ENCODE measurements at regions not wholly inside any gene's neighbourhood (a gene's known extent, or its start where the extent isn't known, plus 50 kb on each side); places are given as distances from the start of the nearest gene placed in this dataset.

DNA sequence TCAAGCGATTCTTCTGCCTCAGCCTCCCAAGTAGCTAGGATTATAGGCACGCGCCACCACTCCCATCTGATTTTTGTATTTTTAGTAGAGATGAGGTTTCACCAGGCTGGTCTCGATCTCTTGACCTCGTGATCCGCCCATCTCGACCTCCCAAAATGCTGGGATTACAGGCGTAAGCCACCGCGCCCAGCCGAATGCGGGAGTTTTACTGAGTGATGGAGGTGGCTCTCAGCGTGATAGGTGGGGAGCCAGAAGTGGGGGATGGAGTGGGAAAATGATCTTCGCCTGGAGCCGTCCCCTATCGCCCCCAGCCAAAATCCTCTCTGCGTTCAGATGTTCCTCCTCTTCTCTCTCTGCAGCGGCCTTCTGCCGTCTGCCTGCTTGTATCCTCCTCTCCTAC, 348.4 kb upstream of the NPSR1 start:
- no peak for DNase-seq
- Histone ChIP-seq H3K4me1 (ENCODE audit: control insufficient read depth in 1 of 2, extremely low read depth in 1 of 2, insufficient read depth in 2 of 2, low read length in 2 of 2) (no peaks in the 10 kb centered on the region), H3K27ac (ENCODE audit: low read length) (no peak overlapping the region), H3K36me3 (ENCODE audit: control insufficient read depth in 2 of 2, extremely low read depth in 1 of 2, insufficient read depth in 1 of 2, low read length in 1 of 2) (no peaks in the 10 kb centered on the region), H3K27me3 (replicated peaks in 1 of 2; ENCODE audit: control insufficient read depth in 2 of 2, extremely low read depth in 1 of 2, insufficient read depth in 2 of 2, low read length in 1 of 2) (peaks cover 0 to 4% of the 10 kb centered on the region in 2 experiments), H3K4me3 (ENCODE audit: control insufficient read depth in 1 of 2, extremely low read depth in 1 of 2, low read length in 1 of 2) (no peak overlapping the region), H3K9me3 (no peaks in the 10 kb centered on the region)
- ATAC-seq (replicated peaks in 1 of 4) = no peak
- WGBS (ENCODE audit: insufficient coverage) = 99% methylated on average over 12 of the region's 19 CpGs
- H3K36me3 Mint-ChIP-seq = no peaks in the 10 kb centered on the region
- CTCF ChIA-PET = interaction anchor here in 1 of 2 donors (0.7 kb wide), 1 partner anchor 247 kb away, joined by 4 read pairs; no protein-coding TSS in a partner anchor
- H3K27me3 Mint-ChIP-seq = no peaks in the 10 kb centered on the region
- H3K4me3 Mint-ChIP-seq = no peak overlapping the region
- peaks cover 5 to 9% (median 8%) of the 10 kb centered on the region in 3 donors for H3K9me3 Mint-ChIP-seq
- H3K27ac Mint-ChIP-seq = no peak overlapping the region
- H3K4me1 Mint-ChIP-seq = no peaks in the 10 kb centered on the region
- POLR2A ChIA-PET = no interaction called here

GRCh38 chr7:34311591-34311990, 346.4 kb upstream of the NPSR1 start:
- Histone ChIP-seq H3K9me3 (no peaks in the 10 kb centered on the region), H3K36me3 (ENCODE audit: control insufficient read depth in 2 of 2, extremely low read depth in 1 of 2, insufficient read depth in 1 of 2, low read length in 1 of 2) (no peaks in the 10 kb centered on the region), H3K27ac (ENCODE audit: low read length) (no peak overlapping the region), H3K27me3 (replicated peaks in 1 of 2; ENCODE audit: control insufficient read depth in 2 of 2, extremely low read depth in 1 of 2, insufficient read depth in 2 of 2, low read length in 1 of 2) (peaks cover 0 to 4% of the 10 kb centered on the region in 2 experiments), H3K4me3 (ENCODE audit: control insufficient read depth in 1 of 2, extremely low read depth in 1 of 2, low read length in 1 of 2) (no peak overlapping the region), H3K4me1 (ENCODE audit: control insufficient read depth in 1 of 2, extremely low read depth in 1 of 2, insufficient read depth in 2 of 2, low read length in 2 of 2) (no peaks in the 10 kb centered on the region)
- ChIA-PET POLR2A (no interaction called here), CTCF (no interaction called here)
- ATAC-seq (replicated peaks in 1 of 4) (no peak), DNase-seq (no peak)
- H3K9me3 Mint-ChIP-seq = peaks cover 8 to 9% (median 8%) of the 10 kb centered on the region in 3 donors
- H3K27ac Mint-ChIP-seq = no peak overlapping the region
- H3K27me3 Mint-ChIP-seq = no peaks in the 10 kb centered on the region
- WGBS (ENCODE audit: insufficient coverage) = no CpG with 5 or more reads among the region's 3 CpGs
- H3K36me3 Mint-ChIP-seq = no peaks in the 10 kb centered on the region
- no peaks in the 10 kb centered on the region for H3K4me1 Mint-ChIP-seq
- H3K4me3 Mint-ChIP-seq = no peak overlapping the region

- CTCF ChIA-PET = no interaction called here
Observed at GRCh38 chr7:34312624-34313023, 345.4 kb upstream of the NPSR1 start.

GRCh38 chr7:34313289-34313688, 344.7 kb upstream of the NPSR1 start:
- Histone ChIP-seq H3K36me3 (ENCODE audit: control insufficient read depth in 2 of 2, extremely low read depth in 1 of 2, insufficient read depth in 1 of 2, low read length in 1 of 2) (no peaks in the 10 kb centered on the region), H3K4me1 (ENCODE audit: control insufficient read depth in 1 of 2, extremely low read depth in 1 of 2, insufficient read depth in 2 of 2, low read length in 2 of 2) (no peaks in the 10 kb centered on the region), H3K9me3 (no peaks in the 10 kb centered on the region), H3K4me3 (ENCODE audit: control insufficient read depth in 1 of 2, extremely low read depth in 1 of 2, low read length in 1 of 2) (no peak overlapping the region), H3K27ac (ENCODE audit: low read length) (no peak overlapping the region), H3K27me3 (replicated peaks in 1 of 2; ENCODE audit: control insufficient read depth in 2 of 2, extremely low read depth in 1 of 2, insufficient read depth in 2 of 2, low read length in 1 of 2) (peaks cover 0 to 4% of the 10 kb centered on the region in 2 experiments)
- Mint-ChIP-seq H3K9me3 (peaks cover 8 to 9% (median 8%) of the 10 kb centered on the region in 3 donors), H3K4me1 (no peaks in the 10 kb centered on the region), H3K4me3 (no peak overlapping the region), H3K36me3 (no peaks in the 10 kb centered on the region), H3K27ac (no peak overlapping the region), H3K27me3 (no peaks in the 10 kb centered on the region)
- ATAC-seq (replicated peaks in 1 of 4) (no peak), DNase-seq (no peak)
- WGBS (ENCODE audit: insufficient coverage) = no CpG with 5 or more reads among the region's 2 CpGs
- ChIA-PET CTCF (no interaction called here), POLR2A (no interaction called here)

More at GRCh38 chr7:34312624-34313023, 345.4 kb upstream of the NPSR1 start:
- ATAC-seq (replicated peaks in 1 of 4) (no peak), DNase-seq (no peak)
- H3K36me3 ChIP-seq (ENCODE audit: control insufficient read depth in 2 of 2, extremely low read depth in 1 of 2, insufficient read depth in 1 of 2, low read length in 1 of 2) = no peaks in the 10 kb centered on the region
- no peaks in the 10 kb centered on the region for H3K9me3 ChIP-seq
- Mint-ChIP-seq H3K27me3 (no peaks in the 10 kb centered on the region), H3K36me3 (no peaks in the 10 kb centered on the region), H3K9me3 (peaks cover 8 to 9% (median 8%) of the 10 kb centered on the region in 3 donors), H3K27ac (no peak overlapping the region), H3K4me3 (no peak overlapping the region), H3K4me1 (no peaks in the 10 kb centered on the region)
- POLR2A ChIA-PET = no interaction called here
- no peak overlapping the region for H3K27ac ChIP-seq (ENCODE audit: low read length)
- H3K4me1 ChIP-seq (ENCODE audit: control insufficient read depth in 1 of 2, extremely low read depth in 1 of 2, insufficient read depth in 2 of 2, low read length in 2 of 2) = no peaks in the 10 kb centered on the region
- no CpG with 5 or more reads among the region's 3 CpGs for WGBS (ENCODE audit: insufficient coverage)
- H3K4me3 ChIP-seq (ENCODE audit: control insufficient read depth in 1 of 2, extremely low read depth in 1 of 2, low read length in 1 of 2) = no peak overlapping the region
- H3K27me3 ChIP-seq (replicated peaks in 1 of 2; ENCODE audit: control insufficient read depth in 2 of 2, extremely low read depth in 1 of 2, insufficient read depth in 2 of 2, low read length in 1 of 2) = peaks cover 0 to 4% of the 10 kb centered on the region in 2 experiments

DNA sequence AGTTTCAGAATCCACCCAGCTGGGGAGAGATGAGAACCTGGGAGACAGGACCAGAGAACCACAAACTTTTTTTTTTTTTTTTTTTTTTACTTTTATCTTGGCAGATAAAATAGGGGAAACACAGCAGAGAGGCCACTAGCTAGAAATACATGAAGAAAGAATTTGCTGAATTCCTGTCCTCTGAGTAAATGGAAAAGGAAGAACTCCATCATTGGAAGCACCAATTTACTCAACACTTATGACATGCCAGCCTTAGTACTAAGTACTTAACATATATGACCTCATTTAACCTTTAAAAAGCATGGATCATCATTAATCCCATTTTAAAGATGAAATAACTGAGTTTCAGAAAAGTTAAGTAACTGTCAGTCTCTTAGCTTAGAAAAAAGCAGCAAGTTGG, 343.0 kb upstream of the NPSR1 start:
- DNase-seq = no peak
- peaks cover 0 to under 1% of the 10 kb centered on the region in 2 experiments for H3K27me3 ChIP-seq (replicated peaks in 1 of 2; ENCODE audit: control insufficient read depth in 2 of 2, extremely low read depth in 1 of 2, insufficient read depth in 2 of 2, low read length in 1 of 2)
- Mint-ChIP-seq H3K4me3 (no peak overlapping the region), H3K27me3 (no peaks in the 10 kb centered on the region), H3K36me3 (no peaks in the 10 kb centered on the region), H3K27ac (no peak overlapping the region), H3K9me3 (peaks cover 8 to 9% (median 8%) of the 10 kb centered on the region in 3 donors), H3K4me1 (no peaks in the 10 kb centered on the region)
- H3K36me3 ChIP-seq (ENCODE audit: control insufficient read depth in 2 of 2, extremely low read depth in 1 of 2, insufficient read depth in 1 of 2, low read length in 1 of 2) = no peaks in the 10 kb centered on the region
- no peak overlapping the region for H3K4me3 ChIP-seq (ENCODE audit: control insufficient read depth in 1 of 2, extremely low read depth in 1 of 2, low read length in 1 of 2)
- ATAC-seq (replicated peaks in 1 of 4) = no peak
- no peaks in the 10 kb centered on the region for H3K9me3 ChIP-seq
- no peaks in the 10 kb centered on the region for H3K4me1 ChIP-seq (ENCODE audit: control insufficient read depth in 1 of 2, extremely low read depth in 1 of 2, insufficient read depth in 2 of 2, low read length in 2 of 2)
- no peak overlapping the region for H3K27ac ChIP-seq (ENCODE audit: low read length)
- POLR2A ChIA-PET = no interaction called here
- CTCF ChIA-PET = no interaction called here

- peaks cover 4 to 9% (median 8%) of the 10 kb centered on the region in 3 donors for H3K9me3 Mint-ChIP-seq
- no peaks in the 10 kb centered on the region for H3K9me3 ChIP-seq
- CTCF ChIA-PET = no interaction called here
- DNase-seq (no peak), ATAC-seq (replicated peaks in 1 of 4) (no peak)
- POLR2A ChIA-PET = no interaction called here
- H3K36me3 ChIP-seq (ENCODE audit: control insufficient read depth in 2 of 2, extremely low read depth in 1 of 2, insufficient read depth in 1 of 2, low read length in 1 of 2) = no peaks in the 10 kb centered on the region
- H3K27ac Mint-ChIP-seq = no peak overlapping the region
- H3K36me3 Mint-ChIP-seq = no peaks in the 10 kb centered on the region
- no peak overlapping the region for H3K27ac ChIP-seq (ENCODE audit: low read length)
- H3K27me3 ChIP-seq (replicated peaks in 1 of 2; ENCODE audit: control insufficient read depth in 2 of 2, extremely low read depth in 1 of 2, insufficient read depth in 2 of 2, low read length in 1 of 2) = peaks cover 0 to 8% of the 10 kb centered on the region in 2 experiments
- peaks cover 8 to 11% of the 10 kb centered on the region in 2 donors for H3K27me3 Mint-ChIP-seq
- peaks cover 2 to 6% (median 4%) of the 10 kb centered on the region in 3 donors for H3K4me1 Mint-ChIP-seq
- WGBS (ENCODE audit: insufficient coverage) = no CpG with 5 or more reads among the region's 1 CpG
- peaks cover 0 to 3% of the 10 kb centered on the region in 2 experiments for H3K4me1 ChIP-seq (ENCODE audit: control insufficient read depth in 1 of 2, extremely low read depth in 1 of 2, insufficient read depth in 2 of 2, low read length in 2 of 2)
- H3K4me3 Mint-ChIP-seq = no peak overlapping the region
- no peak overlapping the region for H3K4me3 ChIP-seq (ENCODE audit: control insufficient read depth in 1 of 2, extremely low read depth in 1 of 2, low read length in 1 of 2)
Observed at GRCh38 chr7:34317039-34317438, 341.0 kb upstream of the NPSR1 start.

DNA sequence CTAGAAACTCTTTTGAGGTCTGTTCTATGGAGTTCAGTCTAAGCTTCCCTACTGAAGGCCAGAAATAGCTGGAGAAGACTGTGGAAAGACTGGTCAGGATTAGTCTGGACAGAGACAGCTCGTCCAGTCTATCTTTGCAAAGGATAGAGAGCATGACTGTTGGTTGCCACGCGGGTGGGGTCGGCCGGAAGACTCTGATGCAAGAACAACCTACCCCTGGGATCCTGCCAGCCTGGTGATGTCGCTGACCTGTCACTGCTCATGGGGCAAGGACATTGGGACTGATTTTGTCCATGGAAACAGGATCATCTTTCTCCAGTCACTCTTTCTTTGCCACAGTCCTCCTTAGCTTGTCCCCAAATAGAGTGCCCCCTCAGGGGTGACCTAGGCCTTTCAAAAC, 337.6 kb upstream of the NPSR1 start:
- H3K4me3 Mint-ChIP-seq = no peak overlapping the region
- H3K27ac ChIP-seq (ENCODE audit: low read length) = no peak overlapping the region
- peaks cover 0 to 11% of the 10 kb centered on the region in 2 experiments for H3K27me3 ChIP-seq (replicated peaks in 1 of 2; ENCODE audit: control insufficient read depth in 2 of 2, extremely low read depth in 1 of 2, insufficient read depth in 2 of 2, low read length in 1 of 2)
- H3K9me3 ChIP-seq = no peaks in the 10 kb centered on the region
- ChIA-PET POLR2A (no interaction called here), CTCF (interaction anchor here (0.5 to 1.0 kb wide), 3 partner anchors 15 to 1154 kb away, joined by 3 read pairs; no protein-coding TSS in a partner anchor)
- no peak overlapping the region for H3K4me3 ChIP-seq (ENCODE audit: control insufficient read depth in 1 of 2, extremely low read depth in 1 of 2, low read length in 1 of 2)
- H3K9me3 Mint-ChIP-seq = no peaks in the 10 kb centered on the region
- H3K36me3 ChIP-seq (ENCODE audit: control insufficient read depth in 2 of 2, extremely low read depth in 1 of 2, insufficient read depth in 1 of 2, low read length in 1 of 2) = no peaks in the 10 kb centered on the region
- H3K27me3 Mint-ChIP-seq = peaks cover 15 to 17% of the 10 kb centered on the region in 2 donors
- no peak for ATAC-seq (replicated peaks in 1 of 4)
- H3K4me1 Mint-ChIP-seq = peaks cover 2 to 6% (median 4%) of the 10 kb centered on the region in 3 donors
- peaks cover 0 to 3% of the 10 kb centered on the region in 2 experiments for H3K4me1 ChIP-seq (ENCODE audit: control insufficient read depth in 1 of 2, extremely low read depth in 1 of 2, insufficient read depth in 2 of 2, low read length in 2 of 2)
- DNase-seq = no peak
- no peaks in the 10 kb centered on the region for H3K36me3 Mint-ChIP-seq
- no peak overlapping the region for H3K27ac Mint-ChIP-seq
- 17% methylated on average over 1 of the region's 6 CpGs for WGBS (ENCODE audit: insufficient coverage)
